NCI-H69 (cell line): ENCODE measurements at regions not wholly inside any gene's neighbourhood (a gene's known extent, or its start where the extent isn't known, plus 50 kb on each side); places are given as distances from the start of the nearest gene placed in this dataset.
A peak's percentile ranks its signal among the peaks of the same experiment; 100 is the strongest.
"Not testable (repeated sequence)": the region's sequence is repeated elsewhere in the genome, so short reads cannot be mapped to it uniquely, and the experiment has no call there.

Experiments
- DNase-seq: peaks from one replicate; lab custom pipeline; 2025; lab: John Stamatoyannopoulos, UW

DNA sequence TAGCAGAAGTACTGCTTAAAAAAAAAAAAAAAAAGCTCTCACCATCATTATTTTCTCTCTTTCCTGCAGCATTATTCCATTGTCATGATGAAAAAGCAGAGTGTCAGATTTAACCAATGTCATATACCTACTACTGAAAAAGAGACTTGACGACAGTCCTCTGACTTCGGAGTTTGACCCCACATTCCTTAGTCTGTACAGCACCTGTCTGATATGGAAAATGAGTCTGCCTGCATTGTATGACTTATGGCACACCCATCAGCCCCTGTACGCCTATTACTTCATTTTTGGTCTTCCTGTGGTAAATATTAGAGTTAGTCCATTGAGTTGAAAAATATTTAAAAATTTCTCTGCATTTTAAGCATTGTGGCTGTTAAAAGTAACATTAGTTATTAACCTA, 54.5 kb upstream of the NOX4 start:
- no peak for DNase-seq

DNA sequence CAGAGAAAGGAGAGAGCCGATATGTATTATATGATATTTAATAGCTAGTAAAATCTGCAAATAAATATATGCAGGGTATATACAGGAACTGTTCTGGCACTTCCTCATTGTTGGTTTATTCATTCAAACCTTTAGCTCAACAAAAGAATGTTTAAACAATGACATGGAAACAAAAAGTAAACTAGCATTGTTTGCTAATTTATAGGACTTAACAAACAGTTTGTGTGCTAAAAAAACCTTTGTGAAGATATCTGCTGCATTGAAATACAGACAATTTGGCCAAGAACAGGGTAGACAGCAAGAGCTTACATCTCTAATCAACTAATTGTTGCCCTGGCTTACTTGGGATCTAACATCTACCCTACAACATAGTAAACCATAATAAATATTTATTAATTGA, 64.6 kb upstream of the NOX4 start:
- DNase-seq: not testable (repeated sequence)

DNA sequence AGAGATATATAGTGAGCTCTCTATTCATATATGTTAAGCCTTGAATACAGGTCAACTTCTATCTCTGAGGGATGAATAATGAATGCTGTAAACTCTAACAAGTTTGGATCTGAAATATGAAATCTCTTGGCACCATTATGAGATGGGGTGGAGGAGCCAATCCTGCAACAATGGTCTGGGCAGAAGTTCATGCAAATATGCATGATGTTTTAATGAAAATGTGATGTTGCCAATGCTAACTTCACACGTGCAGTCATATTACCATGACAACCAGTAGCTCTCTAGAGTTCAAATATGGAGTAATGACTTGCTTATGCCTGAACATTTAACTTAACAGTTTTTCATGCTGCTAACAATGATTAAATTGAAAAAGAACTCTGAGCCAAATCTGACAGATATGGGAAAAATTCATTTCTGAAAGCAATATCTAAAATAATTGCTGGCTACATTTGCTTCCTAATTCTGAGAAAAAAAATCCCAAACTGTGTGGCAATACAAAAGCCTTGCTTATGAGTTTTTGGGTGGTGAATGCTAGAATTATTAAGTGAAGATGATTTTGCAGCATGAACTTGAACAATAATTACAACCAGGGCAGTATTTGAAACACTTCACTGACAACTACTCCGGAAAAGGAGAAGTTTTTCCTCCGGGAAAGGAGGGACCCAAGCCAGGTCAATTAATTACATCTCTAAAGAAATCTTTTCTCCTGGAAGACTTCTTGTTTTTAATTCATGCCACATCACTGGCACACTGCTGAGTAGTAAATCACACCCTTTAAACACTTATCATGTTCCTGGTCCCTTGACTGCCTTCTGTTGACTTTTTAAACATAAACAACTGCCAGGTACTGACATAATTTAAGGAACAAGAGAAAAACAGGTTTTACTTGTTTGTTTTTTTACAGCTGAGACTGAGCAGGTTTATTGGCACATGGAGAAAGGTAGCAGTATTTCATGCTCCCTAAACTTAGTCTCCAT, 65.8 kb upstream of the NOX4 start:
- DNase-seq: peak; percentile 58

DNA sequence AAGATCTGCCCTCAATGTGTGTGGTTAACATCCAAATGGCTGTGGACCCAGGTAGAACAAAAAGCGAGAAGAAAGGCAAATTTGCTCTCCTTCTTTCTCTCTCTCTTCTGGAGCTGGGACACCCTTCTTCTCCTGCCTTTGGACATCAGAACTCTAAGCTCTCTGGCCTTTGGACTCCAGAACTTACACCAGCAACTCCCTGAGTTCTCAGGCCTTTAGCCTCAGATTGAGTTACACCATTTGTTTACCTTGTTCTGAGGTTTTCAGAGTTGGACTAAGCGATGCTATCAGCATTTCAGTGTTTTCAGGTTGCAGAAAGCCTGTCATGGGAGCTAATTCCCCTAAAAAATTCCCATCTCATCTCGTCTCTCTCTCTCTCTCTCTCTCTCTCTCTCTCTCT, 69.4 kb upstream of the NOX4 start:
- DNase-seq: not testable (repeated sequence)

DNA sequence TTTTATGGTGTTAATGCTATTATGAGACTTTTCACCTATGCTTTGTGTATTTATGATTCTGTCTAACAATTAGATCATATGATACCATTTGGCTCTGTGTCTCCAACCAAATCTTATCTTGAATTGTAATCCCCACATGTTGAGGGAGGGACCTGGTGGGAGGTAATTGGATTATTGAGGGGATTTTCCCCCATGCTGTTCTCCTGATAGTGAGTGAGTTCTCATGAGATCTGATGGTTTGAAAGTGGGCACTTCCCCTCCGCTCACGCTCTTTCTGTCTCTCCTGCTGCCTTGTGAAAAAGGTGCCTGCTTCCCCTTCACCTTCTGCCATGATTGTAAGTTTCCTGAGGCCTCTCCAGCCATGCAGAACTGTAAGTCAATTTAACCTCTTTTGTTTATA, 71.6 kb upstream of the NOX4 start:
- DNase-seq: not testable (repeated sequence)

DNA sequence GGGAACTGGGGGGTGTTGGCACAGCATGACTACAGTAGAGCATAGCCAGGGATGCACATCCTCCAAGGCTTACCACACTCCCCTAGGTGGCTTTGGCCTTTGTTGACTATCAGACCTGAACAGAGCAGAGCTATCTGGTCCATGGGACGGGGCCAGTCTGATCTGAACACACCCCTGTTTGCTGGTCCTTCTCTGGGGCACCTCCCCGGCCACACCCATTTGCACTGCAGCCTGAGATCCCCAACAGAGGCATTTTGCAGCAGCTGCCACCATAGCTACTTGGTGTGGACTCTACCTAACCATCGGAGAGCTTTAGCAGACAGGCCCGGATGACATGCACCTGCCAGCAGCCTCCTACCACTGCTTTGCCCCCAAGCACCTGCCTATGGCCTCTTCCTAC, 75.8 kb upstream of the NOX4 start:
- DNase-seq: no peak

DNA sequence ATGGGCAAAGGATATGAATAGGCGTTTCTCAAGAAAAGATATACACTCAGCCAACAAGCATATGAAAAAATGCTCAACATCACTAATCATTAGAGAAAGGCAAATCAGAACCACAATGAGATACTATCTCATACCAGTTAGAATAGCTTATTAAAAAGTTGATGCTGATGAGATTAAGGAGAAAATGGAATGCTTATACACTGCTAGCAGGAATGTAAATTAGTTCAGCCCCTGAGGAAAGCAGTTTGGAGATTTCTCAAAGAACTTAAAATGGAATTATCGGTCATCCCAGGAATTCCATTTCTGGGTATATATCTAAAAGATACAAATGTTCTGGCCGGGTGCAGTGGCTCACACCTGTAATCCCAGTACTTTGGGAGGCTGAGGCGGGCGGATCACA, 78.2 kb upstream of the NOX4 start:
- DNase-seq: not testable (repeated sequence)

DNA sequence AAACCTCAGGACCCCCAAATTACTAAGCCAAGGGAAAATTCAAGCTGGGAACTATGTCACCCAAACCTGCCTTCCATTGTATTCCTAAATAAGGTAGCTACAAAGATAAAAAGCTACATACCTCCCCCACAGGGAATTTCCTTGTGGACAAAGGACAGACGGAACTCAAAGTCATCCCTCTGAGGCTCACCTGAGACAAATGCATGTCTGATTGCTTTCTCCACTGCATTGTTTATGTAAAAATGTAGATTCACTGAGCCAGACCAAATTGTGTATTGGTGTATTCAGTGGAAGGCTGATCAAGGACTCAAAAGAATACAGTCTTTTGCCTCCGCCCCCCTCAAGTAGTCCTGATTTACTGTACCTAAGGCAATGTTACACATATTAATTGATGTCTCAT, 80.5 kb upstream of the NOX4 start:
- DNase-seq: not testable (repeated sequence)

DNA sequence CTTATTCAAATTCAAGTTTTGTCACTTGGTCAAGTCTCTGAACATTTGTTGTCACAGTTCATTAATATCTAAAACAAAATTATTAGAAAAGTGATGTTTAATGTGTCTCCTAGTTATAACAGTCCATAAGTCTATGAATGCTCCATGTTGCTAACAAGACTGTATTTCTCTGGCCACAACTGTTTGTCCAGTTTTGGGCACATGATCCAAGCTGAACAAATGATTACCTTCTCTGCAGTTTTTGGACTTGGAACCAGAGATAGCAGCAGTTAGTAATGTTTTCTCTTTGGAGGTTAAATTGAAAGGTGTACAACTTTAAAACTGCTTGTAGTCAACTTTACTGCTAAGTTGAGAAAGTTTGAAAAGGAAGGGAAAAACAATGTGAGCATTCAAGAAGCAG, 84.7 kb upstream of the NOX4 start:
- not testable (repeated sequence) for DNase-seq

DNA sequence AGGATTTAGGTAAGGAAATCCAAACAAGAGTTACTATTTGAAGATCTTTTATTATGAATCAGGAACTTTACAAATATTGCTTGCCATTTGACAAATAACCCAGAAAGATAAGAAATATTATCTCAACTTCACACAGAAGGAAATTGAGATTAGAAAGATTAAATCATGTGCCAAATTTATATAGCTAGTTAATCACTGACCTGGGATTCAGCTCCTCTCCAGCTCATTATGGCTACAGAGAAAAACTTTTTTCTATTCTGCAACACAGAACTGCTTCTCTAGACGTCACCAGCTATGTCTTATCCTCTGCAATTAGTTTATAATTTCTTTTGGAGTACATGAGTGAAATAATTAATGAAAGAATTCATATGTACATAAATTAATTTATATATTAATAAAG, 86.3 kb upstream of the NOX4 start:
- DNase-seq: not testable (repeated sequence)

DNA sequence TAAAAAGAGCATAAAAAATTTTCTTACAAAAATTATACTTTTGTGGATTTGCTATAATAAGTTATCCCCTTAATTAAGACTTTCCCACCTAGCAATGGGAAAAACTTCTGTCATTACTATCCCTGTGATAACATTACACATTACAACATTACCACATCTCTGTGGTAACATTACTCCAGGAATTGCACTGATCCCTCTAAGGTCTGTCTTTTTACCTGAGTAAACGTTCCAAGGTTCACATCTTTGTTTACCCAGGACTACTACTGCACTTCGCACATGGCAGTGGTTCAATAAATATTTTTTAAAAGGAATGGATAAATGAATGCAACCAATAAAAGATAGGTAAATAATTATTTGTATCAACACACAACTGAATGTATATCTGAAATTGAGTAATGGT, 92.4 kb upstream of the NOX4 start:
- DNase-seq: peak; percentile 33

DNA sequence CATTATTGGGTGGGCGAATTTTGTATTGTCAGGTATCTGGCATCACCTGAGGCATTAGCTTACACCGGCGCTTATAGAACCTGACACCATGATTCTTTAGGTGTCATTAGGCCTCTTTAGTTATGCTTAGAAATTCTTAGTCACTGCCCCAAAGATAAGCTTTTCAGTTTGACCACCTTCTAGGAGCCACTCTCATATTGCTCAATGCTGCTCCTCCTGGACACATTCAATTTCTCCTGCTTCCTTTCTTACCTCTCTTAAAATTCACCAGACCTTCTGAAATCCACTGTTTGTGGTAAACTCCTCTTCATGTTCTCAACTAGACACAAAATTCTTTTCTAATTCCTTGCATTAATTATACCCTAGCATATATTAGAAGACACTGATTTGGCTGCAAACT, 93.9 kb upstream of the NOX4 start:
- DNase-seq: peak; percentile 36

DNA sequence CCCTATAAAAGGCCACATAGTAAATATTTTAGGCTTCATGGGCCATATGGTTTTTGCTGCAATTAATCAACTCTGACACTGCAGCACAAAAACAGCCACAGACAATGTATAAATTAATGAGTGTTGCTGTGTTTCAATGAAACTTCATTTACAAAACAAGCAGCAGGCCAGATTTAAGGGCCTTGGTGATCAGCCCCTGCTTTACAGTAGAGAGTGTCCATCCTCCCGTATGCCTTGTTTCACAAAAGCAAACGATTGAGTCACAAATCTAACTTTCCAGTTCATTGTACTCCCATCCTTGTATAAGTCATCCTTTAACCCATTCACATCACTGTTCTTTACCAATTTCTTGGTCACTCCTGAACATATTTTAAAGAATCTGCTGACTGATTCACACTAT, 94.3 kb upstream of the NOX4 start:
- DNase-seq: peak; percentile 36

DNA sequence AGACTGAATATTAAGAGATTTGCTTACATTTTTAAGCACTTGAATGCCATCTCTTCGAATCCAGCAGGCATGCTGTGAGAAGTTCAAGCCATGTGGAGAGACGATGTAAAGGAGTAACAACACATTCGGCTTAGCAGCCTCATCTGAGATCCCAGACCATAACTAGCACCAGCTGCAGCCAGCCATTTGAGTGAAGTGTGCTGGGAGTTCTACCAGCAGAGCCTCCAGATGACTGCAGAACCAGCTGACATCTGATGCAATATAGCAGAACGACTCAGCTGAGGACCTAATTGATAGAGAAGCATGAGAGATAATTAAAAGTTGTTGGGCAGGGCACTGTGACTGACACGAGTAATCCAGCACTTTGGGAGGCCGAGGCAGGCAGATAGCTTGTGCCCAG, 98.2 kb upstream of the NOX4 start:
- DNase-seq: peak; percentile 60

DNA sequence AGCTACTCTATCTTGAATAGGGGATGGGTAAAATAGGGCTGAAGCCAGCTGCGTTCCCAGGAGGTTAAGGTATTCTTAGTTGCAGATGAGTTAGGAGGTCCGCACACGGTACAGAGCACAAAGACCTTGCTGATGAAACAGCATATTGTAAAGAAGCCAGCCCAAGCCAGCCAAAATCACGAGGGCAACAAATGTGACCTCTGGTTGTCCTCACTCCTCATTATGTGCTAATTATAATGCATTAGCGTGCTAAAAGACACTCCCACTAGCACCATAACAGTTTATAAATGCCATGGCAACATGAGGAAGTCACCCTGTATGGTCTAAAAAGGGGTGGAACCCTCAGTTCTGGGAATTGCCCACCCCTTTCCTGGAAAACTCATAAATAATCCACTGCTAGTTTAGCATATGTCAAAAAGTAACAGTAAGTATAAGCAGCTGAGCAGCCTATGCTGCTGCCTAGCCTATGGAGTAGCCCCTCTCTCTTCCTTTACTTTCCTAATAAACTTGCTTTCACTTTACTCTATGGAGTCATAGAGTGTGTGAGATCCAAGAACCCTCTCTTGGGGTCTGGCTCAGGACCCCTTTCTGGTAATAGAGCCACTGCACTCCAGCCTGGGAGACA, 98.9 kb upstream of the NOX4 start:
- peak; percentile 95 for DNase-seq

DNA sequence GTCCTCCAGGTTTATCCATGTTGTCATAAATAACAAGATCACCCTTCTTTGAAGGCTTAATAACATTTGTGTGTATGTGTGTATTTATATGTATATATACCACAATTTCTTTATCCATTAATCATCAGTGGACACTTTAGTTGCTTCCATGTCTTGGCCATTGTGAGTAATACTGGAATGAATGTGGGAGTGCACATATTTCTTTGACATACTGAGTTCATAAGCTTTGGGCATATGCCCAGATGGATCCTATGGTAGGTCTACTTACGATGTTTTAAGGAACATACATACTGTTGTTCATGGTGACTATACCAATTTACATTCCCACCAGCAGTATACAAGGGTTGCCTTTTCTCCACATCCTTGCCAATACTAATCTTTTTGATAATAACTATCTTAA, 108.8 kb upstream of the TRIM77 start:
- DNase-seq: not testable (repeated sequence)

DNA sequence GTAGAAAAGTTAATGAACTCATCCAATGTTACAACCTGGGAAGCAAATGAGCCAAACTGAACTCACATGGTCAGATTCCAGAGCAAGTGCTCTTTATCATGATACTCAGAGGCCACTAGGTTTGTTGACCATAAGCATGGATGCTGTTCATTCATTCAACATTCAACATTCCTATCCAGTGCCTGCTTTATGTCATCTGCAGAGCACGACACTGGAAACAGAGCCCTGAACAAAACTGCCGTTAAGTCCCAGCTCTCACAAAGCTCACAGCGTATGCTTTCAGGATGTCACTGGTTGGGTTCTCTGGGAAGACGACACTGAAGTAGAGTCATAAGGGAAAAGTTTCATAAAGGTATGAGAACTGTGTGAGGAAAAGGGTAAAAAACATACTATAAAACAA, 105.8 kb upstream of the TRIM77 start:
- DNase-seq: no peak

DNA sequence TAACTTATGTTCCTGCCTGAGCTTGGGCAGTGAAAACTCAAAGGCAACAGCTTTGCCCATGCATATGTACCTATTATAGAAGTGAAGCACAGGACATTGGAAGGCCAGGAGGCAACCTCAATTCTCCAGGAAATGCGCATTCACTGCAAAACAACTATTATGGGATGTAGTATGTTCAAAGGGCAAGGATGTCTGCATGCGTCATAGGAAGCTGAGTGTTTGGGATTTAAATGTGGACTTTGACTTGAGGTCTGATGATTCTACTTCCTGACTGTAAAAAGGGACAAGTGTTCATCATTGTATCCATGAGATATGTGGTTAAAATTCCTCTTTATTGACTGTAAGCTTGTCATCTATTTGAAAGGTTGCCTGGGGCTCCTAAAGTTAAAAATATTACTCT, 103.3 kb upstream of the TRIM77 start:
- not testable (repeated sequence) for DNase-seq

DNA sequence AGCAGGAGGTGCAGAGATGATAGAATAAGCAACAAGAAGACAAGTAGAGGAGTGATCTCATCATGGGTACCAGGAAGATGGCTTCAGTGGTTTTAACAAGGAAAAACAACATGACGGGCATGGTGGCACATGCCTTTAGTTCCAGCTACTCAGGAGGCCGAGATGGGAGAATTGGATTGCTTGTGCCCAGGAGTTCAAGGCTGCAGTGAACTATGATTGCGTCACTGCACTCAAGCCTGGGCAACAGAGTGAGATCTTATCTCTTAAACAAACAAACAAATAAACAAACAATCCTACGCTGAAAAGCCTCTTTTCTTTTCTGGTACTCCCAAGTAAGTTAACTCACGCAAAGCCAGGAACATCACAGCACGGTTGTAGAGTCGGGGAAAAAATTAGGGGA, 102.6 kb upstream of the TRIM77 start:
- not testable (repeated sequence) for DNase-seq

DNA sequence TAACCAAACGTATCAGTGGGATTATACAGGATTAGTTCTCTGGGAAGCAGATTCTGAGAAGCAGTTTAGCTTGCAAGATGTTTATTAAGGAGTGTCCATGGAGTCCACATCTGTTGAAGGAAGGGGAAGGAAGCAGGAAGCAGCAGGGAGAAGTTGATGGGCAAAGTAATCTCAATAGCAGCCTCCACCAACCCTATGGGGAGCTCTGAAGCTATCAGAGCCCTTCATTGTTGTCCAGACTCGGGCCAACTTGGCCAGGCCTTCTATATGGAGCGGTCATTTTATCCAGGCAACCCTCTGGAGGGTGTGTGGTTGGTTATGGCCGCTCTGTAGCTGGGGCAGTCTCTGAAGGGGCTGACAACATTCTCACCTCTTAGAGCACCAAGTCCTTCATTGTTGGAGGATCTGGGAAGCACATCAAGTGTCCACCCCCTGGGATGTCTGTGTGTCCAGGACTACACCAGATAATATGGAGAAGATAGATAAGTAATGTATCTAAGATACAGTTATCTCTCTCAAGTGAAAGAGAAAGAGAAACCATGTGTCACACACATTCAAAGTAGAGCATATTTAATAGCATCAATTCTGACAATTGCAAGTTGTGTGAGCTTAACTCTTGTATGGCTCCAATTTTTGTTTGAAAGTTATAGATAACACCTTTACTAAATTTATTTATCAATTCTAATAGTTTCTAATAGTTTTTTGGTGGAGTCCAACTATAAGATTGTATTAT, 101.7 kb upstream of the TRIM77 start:
- no peak for DNase-seq

DNA sequence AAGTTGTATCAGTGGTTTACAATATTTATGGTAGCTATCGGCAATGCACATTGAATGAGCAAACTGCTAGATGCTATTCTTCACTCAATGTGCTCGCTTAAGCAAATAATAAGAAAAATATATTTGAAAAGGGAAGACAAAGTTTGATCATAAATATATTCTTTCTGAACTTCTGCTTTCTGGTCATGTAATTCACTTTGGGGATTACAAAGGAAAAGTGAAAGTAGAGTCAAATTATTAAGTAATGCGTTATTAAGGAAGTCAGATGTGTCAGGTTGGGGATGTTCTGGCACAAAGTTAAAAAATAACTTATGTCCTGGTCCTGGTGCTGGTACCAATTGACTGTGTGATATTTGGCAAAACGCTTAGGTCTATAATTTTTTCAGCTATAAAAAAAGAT, 98.0 kb upstream of the TRIM77 start:
- DNase-seq: no peak

DNA sequence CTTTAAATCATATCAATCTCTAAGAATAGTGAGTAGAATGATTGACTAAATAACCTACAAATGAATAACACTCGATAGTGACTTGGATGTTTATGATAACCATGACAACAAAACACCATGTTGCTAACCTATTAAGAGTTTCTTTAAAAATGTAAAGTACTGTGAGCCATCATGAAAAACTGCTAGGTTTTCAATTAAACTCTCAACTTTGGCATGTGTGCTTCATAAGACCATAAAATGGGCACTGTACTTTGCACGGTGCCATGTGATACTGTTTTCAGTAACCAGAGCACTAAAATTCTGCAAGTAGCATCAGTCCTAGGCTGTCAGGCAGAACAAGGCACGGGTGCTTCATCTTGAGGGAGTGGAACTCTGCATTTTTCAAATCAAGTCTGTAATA, 96.2 kb upstream of the TRIM77 start:
- DNase-seq: peak; percentile 8

DNA sequence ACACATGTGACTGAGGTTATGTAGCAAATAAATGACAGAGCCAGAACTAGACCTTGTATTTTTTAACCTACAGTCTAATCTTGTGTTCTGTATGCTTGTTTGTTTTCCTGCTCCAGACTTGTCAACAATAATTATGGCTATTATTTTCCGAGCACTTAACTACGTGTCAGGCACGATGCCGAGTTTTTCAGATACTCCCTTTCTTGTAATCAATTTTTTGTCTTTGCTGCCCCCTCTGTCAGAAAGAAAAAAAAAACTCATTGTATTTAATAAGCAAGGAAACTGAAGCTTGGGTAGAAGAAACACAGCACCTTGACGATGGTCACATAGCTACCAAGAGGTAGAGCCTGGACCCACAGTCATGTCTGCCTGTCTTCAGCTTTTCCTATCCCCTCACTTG, 95.7 kb upstream of the TRIM77 start:
- DNase-seq: peak; percentile 70
